ENCODE measurements at regions not wholly inside any gene's neighbourhood (a gene's known extent, or its start where the extent isn't known, plus 50 kb on each side); places are given as distances from the start of the nearest gene placed in this dataset.
"Not testable (repeated sequence)": the region's sequence is repeated elsewhere in the genome, so short reads cannot be mapped to it uniquely, and the experiment has no call there.

DNA sequence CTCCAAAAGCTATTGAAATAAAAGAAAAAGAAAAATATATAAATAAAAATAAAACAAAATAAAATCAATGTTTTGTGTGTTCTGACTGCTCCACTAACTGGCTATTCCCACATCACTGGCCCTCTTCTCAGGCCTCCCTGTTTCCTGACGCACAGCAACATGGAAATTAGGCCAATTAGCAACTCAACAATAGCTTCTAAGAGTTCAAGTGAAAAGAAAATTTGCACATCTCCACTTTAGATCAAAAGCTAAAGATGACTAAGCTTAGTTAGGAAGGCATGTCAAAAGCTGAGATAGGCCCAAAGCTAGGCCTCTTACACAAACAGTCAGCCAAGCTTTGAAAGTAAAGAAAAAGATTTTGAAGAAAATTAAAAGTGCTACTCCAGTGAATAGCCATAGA lies 200.8 kb downstream of the DUSP6 start:
- DNase-seq: no peak

DNA sequence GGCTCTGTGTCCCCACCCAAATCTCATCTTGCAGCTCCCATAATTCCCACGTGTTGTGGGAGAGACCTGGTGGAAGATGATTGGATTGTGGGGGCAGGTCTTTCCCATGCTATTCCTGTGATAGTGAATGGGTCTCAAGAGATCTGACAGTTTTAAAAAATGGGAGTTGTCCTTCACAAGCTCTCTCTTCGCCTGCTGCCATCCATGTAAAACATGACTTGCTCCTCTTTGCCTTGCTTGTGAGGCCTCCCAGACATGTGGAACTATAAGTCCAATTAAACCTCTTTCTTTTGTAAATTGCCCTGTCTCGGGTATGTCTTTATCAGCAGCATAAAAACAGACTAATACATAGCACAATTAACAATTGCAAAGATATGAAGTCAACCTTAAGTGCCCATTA lies 201.5 kb downstream of the DUSP6 start:
- not testable (repeated sequence) for DNase-seq

DNA sequence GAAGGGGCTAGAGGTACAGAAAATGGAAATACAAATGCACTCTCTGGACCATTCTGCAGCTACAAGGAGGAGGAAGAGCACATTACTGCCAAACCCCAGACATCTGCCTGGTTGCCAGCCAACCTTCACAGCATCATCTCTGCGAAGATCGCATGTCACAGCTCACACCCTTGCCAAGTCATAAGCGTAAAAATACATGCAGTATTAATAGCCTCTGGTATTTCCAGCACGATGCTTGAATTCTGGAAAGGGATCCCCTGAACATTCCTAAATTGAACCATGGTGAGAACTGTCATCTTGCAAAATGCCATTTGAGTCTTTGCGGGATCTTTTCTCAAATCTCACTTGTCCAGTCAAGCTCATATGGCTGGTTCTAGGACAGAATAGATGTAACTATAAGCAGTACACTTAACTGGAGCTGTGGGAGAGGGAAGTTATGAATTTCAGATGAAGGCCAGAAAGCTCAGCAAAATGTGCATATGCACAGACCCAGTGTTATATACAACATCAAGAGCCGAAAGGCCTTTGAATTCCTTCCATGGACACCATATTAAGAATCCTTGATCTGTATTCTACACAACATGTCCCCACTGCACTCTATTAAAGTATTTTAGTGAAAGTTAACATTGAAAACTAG lies 211.6 kb downstream of the DUSP6 start:
- no peak for DNase-seq

GRCh38 chr12:89140141-89140540 lies 212.2 kb downstream of the DUSP6 start:
- DNase-seq: no peak

DNA sequence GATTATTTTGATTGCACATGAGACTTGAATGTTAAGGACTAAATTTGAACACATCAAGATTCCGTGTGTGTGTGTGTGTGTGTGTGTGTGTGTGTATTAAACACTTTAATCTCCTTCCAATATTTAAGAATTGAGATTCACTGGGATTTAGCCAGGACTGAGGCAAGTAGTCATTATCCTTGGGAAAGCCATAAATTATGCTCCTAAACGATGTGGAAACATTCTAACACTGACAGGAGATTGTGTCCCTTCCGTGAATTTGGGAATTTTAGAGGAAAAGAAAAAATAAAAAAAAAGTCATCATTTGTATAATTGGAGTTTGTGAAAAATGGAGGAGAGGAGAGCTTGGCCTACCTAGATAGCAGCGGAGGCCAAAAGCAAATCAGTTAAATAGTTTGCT lies 212.9 kb downstream of the DUSP6 start:
- DNase-seq: no peak

DNA sequence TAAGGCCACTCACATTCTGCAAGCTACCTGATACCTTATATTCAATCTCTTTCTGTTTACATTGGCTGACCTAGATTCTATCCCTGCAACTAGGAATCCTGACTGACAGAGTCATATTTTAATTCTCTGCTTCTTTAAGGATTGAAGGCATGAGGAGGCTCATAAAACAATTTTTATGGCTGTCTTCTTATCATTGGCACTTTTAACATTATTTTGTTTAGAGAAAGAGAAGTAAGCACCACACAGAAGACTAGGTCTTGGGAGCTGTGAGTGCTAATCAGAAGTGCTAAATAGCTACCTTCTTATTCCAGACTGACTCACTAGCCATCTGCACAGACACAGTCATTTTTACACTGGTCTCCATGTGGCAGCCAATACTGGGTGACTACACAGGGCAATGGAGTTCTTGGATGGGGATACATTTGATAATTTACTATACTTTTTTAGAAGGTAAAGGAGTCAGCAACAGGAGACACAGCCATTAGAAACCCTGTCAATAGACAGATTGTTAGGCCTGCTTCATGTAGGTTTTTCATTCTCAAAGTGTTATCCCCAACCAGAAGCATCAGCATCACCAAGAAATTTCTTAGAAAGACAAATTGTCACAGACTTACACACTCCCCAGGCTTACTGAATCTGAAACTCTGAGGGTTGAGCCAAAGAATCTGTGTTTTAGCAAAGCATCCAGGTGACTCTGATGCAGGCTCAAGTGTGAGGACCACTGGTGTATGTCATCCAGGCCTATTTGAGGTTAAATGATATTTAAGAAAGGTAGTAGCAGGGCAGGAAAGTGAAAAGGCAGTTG lies 214.1 kb downstream of the DUSP6 start:
- DNase-seq: no peak

GRCh38 chr12:89135976-89136634 lies 216.2 kb downstream of the DUSP6 start:
- DNase-seq: no peak

- DNase-seq: no peak
Observed at GRCh38 chr12:89134213-89134770, 218.0 kb downstream of the DUSP6 start.

DNA sequence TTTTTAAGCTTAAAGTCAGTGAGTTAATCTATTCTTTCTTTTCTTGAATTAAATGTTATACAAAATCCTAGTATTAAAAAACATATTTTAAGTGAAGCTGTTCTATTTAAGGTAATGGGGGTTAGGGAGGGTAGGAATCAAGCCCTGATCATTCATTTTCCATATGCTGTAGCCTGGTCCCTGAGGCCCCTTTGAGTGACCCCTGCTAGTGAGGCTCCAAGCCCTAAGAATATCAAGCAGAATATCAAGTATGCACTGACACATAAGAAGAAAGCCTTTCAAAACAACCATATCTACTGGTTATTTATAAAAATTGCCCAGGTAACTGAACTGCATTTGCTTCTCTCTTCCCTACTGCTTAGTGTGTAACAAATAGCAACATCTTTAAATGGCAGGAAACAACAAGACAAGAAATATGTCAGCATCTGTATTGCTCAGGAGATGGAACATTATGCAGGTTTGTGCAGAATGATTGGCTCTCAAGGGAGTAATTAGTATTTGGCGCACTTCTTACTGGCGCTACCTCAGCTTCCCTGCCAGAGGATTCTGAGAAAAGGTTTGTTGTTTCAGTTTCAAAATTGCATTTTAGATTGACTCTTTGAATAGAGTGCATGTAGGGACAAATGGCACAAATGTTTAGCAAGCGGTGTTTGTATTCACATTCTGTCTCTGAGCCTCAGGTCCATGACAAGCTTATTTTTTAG lies 223.0 kb downstream of the DUSP6 start:
- no peak for DNase-seq

GRCh38 chr12:89126712-89127111 lies 225.6 kb downstream of the DUSP6 start:
- DNase-seq: no peak

GRCh38 chr12:89122852-89123251 lies 229.4 kb downstream of the DUSP6 start:
- no peak for DNase-seq

DNA sequence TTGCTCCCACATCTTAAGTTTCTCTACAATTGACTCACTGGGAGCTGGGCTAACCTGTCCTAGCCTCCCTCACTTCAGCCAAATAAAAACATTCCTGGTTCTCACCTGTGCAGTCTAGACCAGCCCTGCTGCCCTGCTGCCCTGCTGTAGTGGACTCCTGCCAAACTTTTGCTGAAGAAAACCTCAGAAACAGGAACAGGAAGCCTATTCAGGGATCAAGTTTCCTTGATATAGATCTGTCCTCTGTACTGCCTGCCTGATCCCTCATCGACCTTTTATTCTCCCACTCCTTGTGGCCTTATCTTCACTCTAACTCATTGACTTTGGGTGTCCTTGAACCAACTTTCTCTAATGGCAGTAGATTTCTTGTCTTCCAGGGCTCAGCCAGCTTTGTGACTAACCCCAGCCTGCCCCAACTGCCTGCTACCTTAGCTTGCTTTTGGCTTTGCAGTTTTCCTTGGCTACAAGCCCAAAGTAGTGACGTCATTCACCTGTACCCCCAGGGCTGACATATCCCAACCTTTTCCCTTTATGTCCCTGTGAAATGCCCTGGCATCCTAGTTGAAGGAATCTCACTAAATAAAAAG lies 234.8 kb downstream of the DUSP6 start:
- no peak for DNase-seq

DNA sequence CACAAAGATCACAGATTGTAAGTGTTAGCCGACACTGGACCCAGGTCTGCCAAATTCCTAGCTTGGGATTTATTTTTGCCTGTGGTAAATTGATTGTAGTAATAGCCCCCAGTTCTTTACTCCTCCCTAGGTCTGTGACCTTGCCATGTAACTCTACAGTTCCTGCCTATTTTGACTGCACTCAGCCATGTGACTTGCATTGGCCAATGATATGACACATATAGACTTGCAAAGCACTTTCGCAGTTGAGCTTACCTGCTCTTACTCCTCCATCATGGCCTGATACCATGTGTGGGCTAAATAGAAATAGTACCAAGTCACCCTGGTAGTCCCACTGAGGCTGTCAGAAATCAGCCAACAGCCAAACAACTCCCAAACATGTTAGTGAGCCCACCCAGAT lies 240.3 kb downstream of the DUSP6 start:
- no peak for DNase-seq

- no peak for DNase-seq
Observed at GRCh38 chr12:89108265-89108664, 244.0 kb downstream of the DUSP6 start.

- no peak for DNase-seq
Observed at GRCh38 chr12:89106950-89107349, 245.4 kb downstream of the DUSP6 start.

DNA sequence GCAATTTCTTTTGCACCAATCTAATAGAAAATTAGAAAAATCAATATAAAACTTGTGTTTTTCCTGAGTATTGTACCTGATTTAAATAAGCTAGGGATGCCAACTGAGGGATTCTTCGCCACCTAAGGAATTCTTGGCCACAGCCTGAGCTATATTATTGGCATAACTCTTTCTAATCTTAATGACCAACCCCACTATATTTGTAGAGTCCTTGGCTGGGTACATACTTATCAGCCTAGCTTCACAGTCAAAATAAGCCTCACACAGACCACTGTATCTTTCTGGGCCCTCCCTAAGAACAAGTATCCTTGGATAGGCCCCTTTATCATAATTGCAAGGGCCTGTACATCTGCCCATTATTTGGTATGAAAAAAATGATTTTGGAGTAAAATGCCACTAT lies 247.1 kb downstream of the DUSP6 start:
- no peak for DNase-seq

DNA sequence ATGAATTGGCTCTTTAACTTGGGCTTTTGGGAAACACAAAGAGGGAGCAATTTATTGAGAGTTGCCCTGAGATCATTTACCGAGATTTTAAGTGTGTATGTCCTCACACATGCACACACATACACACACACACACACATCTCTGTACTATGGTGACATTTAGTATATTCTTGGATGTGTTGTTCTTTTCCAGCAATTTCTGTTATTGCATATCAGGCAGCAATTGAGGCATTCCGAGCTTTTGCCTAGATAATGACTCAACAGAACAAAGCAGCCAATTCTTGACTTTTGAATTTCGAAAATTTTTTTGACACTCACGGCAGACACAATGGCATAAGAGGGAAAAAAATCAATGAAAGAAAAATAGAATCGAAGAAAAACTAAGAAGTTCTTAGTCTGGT lies 248.5 kb downstream of the DUSP6 start:
- no peak for DNase-seq

- DNase-seq: no peak
Observed at GRCh38 chr12:89101440-89101839, 250.9 kb downstream of the DUSP6 start.

DNA sequence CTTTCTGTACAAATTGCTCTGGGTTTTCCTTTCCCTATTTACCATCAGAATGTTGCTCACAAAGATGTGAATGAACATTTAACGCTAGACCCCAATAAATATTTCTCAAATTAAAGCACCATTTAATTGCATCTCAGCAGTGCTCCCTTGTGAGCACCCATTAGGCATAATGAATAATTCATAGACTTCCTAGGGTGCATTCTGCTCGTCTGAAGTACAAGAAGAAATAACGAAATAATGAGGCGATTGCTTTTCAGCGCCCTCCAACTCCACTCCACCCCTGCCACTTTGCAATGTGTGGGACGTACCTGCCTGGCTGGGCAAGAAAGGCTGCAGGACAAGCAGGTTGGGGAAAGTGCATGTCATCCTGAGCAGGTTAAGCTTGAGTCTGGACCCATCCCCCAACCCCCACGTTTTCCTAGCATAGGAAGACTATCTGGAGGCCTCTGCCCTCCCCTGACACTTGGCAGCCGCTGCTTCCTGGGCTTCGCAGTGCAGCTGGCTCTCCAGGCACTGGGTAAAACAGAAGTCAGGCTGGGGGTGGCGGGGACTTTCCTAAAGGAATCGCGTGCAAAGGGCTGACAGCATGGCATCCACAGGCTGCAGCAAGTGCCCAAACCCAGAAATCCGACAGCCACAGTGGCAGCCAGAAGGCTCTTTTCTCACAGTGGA lies 253.7 kb downstream of the DUSP6 start:
- peak; percentile 12 for DNase-seq

GRCh38 chr12:89092297-89092696 lies 260.0 kb downstream of the DUSP6 start:
- DNase-seq: no peak

DNA sequence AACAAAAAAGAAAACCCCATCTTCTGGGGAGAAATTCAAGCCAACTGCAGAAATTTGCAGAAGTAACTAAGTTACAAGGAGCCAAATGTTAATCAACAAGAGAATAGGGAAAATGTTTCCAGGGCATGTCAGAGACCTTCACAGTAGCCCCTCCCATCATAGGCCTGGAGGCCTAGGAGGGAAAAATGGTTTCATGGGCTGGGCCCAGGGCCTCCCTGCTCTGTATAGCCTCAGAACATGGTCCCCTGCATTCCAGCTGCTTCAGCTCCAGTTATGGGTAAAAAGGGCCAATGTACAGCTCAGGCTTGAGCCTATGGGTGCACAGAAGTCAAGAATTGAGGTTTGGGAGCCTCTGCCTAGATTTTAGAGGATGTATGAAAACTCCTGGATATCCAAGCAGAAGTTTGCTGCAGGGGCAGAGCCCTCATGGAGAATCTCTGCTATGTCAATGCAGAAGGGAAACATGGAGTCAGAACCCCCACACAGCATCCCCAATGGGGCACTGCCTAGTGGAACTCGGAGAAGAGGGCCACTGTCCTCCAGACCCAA lies 260.9 kb downstream of the DUSP6 start:
- no peak for DNase-seq

DNA sequence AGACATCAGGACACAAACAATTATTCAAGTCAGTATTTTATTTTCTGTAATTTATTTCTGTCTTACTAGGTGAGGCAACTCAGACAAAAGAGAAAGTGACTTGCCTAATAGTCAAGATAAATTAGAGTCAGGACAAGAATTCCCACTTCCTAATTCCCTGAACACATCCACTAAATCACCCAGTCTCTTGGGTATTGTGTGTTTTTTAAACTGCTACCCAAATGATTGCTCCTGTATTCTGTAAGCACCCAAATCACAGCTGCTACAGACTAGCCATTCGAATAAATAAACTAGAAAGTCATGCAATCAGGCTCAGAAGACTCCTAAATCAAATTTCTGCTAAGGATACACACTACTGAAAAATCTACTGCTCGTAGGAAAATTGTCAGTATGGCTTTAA lies 263.0 kb downstream of the DUSP6 start:
- DNase-seq: no peak

Measured in NCI-H2171 (cell line).